ENCODE measurements at regions not wholly inside any gene's neighbourhood (a gene's known extent, or its start where the extent isn't known, plus 50 kb on each side); places are given as distances from the start of the nearest gene placed in this dataset.
"Not testable (repeated sequence)": the region's sequence is repeated elsewhere in the genome, so short reads cannot be mapped to it uniquely, and the experiment has no call there.

DNA sequence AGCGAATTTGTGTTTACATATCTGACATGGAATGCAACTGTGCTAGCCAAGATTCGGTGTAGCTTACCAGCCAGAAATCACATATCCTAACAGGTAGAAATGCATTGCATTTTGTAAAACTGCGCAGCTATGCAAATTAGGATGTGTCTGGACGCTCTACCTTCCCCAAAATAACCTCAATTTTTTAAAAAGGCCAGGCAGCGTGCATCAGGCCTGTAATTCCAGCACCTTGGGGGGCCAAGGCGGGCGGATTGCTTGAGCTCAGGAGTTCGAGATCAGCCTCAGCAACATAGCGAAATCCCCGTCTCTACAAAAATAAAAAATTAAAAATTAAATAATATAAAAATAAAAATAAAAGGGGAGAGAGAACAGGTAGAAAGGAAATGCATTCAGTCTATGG, 305.0 kb downstream of the TYW1 start:
- intact Hi-C loops (cut with micrococcal nuclease), result loop anchor here (5.0 to 10.0 kb wide), 7 partner anchors 304 to 1929 kb away; partner anchors contain the start of genes RABGEF1, SBDS, TYW1 and ZNF92

DNA sequence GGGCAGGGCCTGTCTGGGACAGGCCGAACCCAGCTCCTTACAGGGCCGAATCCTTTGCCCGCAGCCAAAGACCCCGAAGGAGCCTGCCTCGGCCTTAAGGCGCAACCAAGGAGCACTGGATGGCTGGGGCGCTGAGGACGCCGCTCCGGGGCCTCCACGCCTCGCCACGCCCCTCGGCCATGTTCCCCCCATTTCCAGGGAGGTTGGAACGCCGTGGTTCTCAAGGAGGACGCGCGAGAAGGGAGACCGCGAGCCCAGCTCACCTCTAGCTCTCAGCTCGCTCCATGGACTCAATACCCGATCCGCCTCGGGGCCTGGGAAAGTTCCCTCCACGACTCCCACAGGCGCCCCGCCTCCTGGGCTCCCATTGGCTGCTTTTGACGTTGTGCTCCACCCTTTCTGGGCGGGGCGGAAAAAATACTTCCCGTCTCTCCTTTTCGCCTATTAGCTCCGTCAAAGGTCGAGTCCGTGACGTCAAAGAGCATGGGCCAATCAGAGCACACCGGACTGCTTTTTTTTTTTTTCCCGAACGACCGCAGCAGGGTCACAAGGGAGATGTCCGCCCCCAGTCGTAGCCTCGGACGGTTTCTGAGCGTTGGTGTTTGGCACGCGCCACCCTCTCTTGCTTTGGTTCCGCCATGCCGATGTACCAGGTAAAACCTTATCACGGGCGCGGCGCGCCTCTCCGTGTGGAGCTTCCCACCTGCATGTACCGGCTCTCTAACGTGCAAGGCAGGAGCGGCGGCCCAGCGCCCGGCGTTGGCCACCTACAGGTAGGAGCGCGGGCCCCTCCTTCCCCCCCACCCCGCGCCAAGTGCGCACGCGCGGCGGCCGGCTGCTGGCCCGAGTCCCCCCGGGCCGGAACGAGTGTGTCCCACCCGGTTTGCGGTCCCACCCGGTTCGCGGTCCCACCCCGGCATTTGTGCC, 305.7 kb downstream of the TYW1 start:
- intact Hi-C loops (cut with micrococcal nuclease), result loop anchor here (5.0 to 10.0 kb wide), 7 partner anchors 305 to 1930 kb away; partner anchors contain the start of genes RABGEF1, SBDS, TYW1 and ZNF92

DNA sequence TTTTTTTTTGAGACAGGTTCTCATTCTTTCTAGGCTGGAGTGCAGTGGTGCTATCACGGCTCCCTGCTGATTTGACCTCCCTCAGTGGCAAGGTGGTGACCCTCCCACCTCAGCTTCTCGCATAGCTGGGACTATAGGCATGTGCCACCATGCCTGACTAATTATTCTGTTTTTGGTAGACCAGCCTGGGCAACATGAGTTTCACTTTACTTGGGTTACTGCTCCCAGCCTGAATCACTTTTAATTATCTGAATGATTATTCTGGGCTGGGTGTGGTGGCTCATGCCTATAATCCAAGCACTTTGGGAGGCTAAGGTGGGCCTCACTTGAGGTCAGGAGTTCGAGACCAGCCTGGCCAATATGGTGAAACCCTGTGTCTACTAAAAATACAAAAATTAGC, 308.2 kb downstream of the TYW1 start:
- intact Hi-C loops (cut with micrococcal nuclease), result loop anchor here (5.0 to 10.0 kb wide), 7 partner anchors 308 to 1933 kb away; partner anchors contain the start of genes RABGEF1, SBDS, TYW1 and ZNF92

DNA sequence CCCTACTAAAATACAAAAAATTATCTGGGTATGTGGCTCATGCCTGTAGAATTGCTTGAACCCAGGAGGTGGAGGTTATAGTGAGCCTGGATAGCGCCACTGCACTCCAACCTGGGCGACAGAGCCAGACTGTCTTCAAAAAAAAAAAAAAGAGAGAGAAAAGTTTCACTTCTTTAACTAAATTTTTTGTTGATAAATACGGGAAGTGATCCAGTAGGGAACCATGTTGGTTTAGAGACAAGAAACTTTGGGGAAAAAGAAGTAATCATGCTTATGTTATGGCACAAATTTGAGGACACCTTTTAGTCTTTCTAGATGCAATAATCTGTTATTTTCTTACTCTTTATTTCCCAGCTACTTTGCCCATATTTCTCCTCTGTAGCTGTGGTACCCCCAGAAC, 309.7 kb downstream of the TYW1 start:
- intact Hi-C loops (cut with micrococcal nuclease), result loop anchor here (10.0 kb wide), 1 partner anchor 462 kb away; no protein-coding TSS in a partner anchor

DNA sequence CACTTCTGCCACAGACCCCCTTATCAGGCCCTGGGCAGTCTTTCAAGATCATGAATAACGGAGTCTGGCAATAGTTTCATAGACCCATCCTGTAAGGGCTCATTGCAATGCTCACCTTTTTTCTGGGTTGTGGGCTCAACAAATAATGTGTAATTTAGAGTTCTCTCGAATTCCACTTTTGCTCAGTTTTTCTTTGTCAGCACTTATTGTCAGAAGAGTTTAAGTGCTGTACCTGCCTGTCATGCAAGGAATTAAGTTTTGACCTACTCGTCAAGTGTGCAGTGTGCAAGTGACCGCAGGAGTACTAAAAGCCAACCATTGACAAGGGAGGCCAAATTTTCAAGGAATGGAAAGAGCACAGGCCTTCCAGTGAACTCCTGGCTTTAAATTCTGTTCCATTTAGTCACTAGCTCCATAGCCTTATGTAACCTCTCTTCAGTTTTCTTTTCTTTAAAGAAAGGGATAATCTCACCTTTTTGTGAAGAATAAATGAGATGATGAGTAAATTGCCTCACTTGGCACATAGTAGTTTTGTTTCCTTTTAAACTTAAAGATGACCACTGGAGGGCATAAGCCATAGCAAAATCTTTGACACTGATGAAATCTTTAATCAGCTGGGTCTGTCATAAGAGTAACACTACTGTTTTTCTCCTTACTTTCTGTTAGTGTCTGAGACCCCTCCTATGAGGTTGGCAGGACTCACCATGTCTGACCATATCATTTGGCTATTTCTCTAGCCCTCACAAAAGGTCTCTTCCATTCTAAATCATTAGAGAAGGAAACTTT, 313.3 kb downstream of the TYW1 start:
- intact Hi-C loops (cut with micrococcal nuclease), result loop anchor here (10.0 kb wide), 1 partner anchor 465 kb away; no protein-coding TSS in a partner anchor

DNA sequence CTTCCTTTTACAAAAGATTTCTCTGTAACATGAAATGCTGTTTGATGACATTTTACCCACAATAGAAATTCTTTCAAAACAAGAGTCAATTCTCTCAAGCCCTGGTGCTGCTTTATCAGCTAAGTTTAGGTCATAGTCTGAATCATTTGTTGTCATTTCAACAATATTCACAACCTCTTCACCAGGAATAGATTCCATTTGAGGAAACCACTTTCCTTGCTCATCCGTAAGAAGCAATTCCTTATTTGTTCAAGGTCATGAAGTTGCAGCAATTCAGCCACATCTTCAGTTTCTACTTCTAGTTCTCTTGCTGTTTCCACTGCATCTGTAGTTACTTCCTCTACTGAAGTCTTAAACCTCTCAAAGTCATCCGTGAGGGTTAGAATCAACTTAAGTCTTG, 315.3 kb downstream of the TYW1 start:
- intact Hi-C loops (cut with micrococcal nuclease), result no loop called here

DNA sequence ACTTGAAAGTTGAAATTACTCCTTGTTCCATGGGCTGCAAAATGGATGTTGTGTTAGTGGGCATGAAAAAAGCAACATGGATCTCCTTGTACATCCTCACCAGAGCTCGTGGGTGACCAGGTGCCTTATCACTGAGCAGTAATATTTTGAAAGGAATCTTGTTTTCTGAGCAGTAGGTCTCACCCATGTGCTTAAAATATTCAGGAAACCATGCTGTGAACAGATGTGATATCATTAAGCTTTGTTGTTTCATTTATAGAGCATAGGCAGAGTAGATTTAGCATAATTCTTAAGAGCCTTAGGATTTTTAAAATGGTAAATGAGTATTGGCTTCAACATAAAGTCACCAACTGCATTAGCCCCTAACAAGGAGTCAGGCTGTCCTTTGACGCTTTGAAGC, 316.6 kb downstream of the TYW1 start:
- intact Hi-C loops (cut with micrococcal nuclease), result no loop called here

DNA sequence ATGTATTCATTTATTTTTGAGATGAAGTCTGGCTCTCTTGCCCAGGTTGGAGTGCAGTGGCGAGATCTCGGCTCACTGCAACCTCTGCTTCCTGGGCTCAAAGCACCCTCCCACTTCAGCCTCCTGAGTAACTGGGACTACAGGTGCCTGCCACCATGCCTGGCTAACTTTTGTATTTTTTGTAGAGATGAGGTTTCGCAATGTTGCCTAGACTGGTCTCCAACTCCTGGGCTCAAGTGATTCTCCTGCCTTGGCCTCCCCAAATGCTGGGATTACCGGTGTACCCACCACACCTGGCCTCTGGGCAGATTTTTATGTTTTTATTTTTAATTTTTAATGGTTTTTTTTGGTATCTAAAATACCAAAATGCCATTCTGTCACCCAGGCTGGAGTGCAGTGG, 320.3 kb downstream of the TYW1 start:
- intact Hi-C loops (cut with micrococcal nuclease), result not testable (repeated sequence)

DNA sequence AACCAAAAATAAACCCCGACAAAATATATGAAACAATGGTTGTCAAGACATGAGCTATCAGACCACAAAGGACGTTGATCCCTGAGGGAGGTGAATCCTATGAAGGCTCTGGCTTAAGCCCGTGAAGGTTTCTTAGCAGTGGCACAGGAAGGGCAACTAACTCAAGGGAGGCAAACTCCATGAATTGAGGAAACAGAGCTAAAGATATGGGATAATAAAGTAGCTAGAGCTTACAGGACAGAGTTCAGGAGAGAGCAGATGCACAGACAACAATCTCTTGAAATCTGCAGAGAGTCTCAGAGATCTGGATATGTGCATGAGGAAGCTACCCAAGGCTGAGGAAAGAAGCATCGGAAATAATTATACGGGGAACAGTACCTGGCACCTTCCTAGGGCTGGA, 331.6 kb downstream of the TYW1 start:
- intact Hi-C loops (cut with micrococcal nuclease), result not testable (repeated sequence)

DNA sequence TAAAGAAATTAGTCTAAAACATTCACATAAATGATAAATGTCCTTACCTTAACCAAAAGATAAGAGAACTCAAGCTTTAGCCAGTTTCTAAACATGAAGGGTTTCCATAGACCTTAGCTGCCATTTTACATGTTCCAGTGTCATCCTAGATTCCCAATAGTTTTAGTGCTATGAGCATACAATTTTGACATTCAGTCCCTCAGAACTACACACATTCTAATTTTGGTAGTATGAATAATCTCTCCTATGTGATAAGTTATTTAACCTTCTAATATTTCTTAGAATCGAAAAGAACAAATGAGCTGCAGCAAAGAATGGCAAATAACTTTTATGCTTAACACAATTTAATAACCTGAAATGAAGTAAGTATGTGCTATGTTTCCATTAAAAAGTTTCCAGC, 338.5 kb downstream of the TYW1 start:
- intact Hi-C loops (cut with micrococcal nuclease), result not testable (repeated sequence)

DNA sequence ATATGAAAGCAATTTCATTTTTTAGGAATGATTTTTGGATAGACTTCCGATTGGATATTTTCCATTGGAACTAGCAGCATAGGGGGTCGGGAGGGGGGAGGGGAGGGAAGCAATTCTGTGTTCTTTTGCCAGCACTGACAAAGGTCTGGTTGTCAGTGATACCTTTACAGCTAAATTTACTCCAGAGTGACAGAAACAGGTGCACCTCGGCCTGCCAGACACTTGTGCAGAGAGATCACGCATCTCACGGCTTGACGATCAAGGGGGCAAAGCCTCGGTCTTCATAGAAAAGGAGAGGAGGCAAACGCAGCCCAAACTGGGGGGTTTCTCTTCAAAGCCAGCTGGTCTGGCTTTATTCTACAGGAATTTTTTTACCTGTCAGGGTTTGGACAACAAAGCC, 339.0 kb downstream of the TYW1 start:
- intact Hi-C loops (cut with micrococcal nuclease), result not testable (repeated sequence)

DNA sequence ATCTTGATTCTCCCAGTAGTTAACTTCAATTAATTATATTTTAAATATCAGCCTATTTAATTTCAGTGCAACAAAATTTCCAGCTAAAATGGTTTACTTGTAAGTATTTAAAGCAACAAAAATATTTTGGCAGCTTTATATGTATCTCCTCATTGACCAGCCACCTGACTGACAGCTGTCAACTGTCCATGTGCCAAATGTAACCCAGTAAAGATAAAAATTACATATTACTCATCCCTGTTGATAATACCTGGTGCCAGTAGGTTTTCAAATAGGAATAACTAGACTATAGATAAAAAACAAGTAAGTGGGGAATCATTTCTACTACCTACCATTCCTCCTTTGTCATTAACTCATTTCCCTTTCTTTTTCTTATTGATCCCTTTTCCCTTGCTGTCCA, 341.9 kb downstream of the TYW1 start:
- intact Hi-C loops (cut with micrococcal nuclease), result not testable (repeated sequence)

DNA sequence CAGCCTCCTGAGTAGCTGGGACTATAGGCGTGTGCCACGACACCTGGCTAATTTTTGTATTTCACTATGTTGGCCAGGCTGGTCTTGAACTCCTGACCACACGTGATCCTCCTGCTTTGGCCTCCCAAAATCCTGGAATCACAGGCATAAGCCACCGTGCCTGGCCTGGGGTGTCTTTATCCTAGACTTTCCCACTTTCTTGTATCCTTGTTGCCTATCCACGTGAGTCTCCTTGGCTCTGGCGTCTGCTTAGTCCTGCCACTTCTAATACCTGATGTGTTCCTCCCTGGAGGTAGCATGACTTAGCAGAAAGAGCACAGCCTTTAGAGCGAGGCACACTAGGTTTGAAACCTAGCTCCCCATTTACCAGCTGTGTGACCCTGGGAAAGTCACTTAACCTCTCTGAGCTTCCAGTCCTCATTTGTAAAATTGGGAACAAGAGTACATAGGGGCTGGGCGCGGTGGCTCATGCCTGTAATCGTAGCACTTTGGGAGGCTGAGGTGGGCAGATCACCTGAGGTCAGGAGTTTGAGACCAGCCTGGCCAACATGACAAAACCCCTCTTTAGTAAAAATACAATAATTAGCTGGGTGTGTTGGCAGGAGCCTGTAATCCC, 344.6 kb downstream of the TYW1 start:
- intact Hi-C loops (cut with micrococcal nuclease), result no loop called here

DNA sequence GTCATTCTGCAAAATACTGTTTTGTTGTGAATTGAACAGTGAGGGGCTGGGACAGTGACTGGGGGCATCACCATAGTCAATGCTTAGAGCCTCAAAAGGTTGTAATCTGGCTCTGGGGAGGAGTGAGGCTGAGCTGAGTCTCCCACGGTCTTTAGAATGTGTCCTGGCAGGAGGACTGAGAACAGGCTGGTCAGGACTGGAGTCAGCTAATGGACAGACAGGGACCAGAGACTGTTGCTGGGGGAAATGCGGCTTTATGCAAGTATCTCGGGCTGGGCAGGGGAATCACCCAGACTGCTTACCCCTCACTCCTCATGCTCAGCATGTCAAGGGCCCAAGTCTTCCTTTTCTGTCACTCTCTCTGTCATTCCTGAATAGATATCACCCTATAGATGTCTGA, 346.5 kb downstream of the TYW1 start:
- intact Hi-C loops (cut with micrococcal nuclease), result no loop called here

DNA sequence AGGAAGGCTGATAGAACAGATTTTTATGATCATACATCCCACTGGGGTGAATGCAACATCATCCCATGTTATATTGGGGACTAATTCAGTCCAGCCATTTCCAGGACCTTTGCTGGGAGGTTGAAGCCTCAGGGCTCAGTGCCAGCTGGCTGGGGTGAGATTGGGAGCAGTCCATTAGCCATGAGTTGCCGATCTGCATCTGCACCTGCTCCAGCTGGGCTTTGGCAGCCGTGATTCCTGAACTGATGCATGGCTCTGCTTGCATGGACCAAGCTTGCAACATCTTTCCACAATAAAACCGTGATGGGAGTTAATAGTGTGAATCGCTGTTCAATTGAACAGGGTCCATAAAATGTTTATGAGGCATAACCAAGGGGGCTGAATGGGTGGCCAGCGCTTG, 346.9 kb downstream of the TYW1 start:
- intact Hi-C loops (cut with micrococcal nuclease), result no loop called here

DNA sequence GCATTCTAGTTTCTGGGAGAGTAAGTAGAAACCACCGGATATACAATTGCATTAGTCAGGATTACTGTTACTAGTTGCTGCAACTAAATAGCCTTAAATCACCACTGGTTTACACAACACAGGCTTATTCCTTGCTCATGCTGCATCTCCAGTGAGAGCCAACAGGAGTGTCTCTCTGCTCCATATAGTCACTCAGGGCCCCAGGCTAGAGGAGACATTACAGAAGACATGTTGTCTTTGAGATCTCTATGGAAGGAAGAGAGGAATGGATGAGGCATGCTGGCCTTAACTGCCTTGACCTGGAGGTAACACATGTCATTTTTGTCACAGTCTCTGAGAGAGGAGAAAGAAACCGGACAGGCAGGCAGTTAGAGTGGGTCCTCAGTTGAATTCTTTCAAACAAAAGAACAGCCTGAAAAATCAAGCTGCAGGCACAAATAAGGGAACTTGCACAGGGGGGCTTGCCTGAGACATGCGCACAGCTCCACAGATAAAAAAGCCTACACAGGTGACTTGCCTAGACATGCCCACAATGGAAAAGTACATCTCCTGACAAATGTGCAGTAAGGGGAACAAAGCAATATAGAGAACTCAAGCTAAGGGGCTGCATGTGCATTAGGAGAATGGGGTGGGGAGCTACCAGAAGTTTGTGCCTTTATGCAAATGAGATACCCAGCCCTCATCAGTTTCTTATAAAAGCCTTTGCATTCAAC, 348.0 kb downstream of the TYW1 start:
- intact Hi-C loops (cut with micrococcal nuclease), result no loop called here

DNA sequence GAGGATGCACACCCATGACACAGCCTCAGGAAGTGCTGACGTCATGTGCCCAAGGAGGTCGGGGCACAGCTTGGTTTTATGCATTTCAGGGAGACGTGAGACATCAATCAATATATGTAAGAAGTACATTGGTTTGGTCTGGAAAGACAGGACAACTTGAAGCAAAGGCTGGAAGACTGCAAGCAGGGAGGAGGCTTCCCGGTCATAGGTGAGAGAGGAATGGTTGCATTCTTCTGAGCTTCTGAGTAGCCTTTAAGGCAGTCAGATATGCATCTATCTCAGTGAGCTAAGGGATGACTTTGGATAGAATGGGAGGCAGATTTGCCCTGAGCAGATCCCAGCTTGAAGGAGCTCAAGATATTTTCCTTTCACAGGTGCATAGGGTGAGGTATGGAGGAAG, 349.5 kb downstream of the TYW1 start:
- intact Hi-C loops (cut with micrococcal nuclease), result no loop called here

DNA sequence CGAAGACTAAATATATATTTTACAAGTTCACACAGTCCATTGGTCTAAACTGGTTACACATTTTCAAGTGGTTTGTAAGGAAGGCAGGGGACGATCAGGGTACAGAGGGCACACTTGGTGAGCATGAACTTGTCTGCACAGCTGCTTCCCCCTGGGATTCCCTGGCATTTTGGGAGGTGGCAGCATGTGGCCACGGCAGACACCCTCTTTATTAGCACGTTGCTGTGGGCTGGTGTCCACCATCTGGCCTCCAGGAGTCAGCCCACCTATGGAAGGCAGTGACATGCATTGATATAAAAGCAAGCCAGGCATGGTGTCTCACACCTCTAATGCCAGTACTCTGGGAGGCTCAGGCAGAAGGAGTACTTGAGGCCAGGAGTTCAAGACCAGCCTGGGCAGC, 350.2 kb downstream of the TYW1 start:
- intact Hi-C loops (cut with micrococcal nuclease), result no loop called here

DNA sequence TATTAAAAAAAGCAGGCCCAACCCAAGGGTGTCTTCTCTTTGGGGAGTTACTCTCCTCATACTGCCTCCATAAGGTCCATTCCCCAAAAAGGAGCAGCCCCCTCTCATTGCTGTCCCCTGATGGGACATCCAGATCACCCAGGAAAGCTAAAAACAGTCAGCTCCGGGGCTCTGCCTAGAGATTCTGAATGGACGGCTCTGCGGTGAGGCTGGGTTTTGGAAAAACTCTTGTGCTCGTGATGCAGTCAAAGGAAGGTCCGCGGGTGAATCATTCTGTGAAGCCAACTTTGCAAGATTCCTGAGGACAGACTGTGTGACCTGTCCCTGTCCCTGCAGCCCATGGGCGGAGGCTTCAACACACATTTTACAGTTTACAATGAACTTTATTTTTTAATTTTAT, 351.5 kb downstream of the TYW1 start:
- intact Hi-C loops (cut with micrococcal nuclease), result no loop called here

DNA sequence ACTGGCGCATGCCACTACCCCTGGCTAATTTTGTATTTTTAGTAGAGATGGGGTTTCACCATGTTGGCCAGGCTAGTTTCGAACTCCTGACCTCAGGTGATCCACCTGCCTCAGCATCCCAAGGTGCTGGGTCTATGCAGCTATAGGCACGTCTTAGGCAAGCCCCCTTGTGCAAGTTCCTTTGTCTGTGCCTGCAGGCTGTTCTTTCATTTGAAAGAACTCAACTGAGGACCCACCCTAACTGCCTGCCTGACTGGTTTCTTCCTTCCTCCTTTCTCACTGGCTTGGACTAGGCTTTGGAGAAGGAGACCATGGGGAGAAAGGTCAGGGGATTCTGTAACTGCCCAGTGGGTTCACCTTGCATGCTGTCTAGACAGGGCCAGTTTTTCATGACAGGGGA, 361.0 kb downstream of the TYW1 start:
- intact Hi-C loops (cut with micrococcal nuclease), result not testable (repeated sequence)

DNA sequence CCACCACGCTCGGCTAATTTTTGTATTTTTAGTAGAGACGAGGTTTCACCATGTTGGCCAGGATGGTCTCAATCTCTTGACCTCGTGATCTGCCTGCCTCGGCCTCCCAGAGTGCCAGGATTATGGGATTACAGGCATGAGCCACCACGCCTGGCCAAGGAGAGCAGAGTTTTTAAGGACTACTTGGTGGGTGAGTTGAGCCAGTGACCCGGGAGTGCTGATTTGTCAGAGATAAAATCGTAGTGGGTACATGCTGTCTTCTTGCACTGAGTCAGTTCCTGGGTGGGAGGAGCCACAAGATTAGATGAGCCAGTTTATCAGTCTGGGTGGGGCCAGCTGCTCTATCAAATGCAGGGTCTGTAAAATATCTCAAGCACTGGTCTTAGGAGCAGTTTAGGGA, 361.7 kb downstream of the TYW1 start:
- intact Hi-C loops (cut with micrococcal nuclease), result not testable (repeated sequence)

Measured in T-helper 2 cell treated with Interferon-gamma antibody and Interleukin-4, amounts not matched to agents 100 ng/mL and 5 ng/mL, for 36 hours (primary cell).